ENCODE measurements at regions not wholly inside any gene's neighbourhood (a gene's known extent, or its start where the extent isn't known, plus 50 kb on each side); places are given as distances from the start of the nearest gene placed in this dataset.

GRCh38 chr5:98605426-98605825 is 168.0 kb upstream of the RGMB start:
- TF ChIP-seq CTCF (IDR thresholded peaks at IDR 0.05) (no peak), POLR2A (IDR thresholded peaks at IDR 0.05) (no peak), POLR2AphosphoS5 (IDR thresholded peaks at IDR 0.05; ENCODE audit: insufficient read depth in 1 of 2, low read depth in 1 of 2) (no peak)
